OCI-LY1 (cell line): ENCODE measurements at regions not wholly inside any gene's neighbourhood (a gene's known extent, or its start where the extent isn't known, plus 50 kb on each side); places are given as distances from the start of the nearest gene placed in this dataset.

Source experiments
- EZH2 ChIP-seq: fragments of 200-600 bp; sonication (generic), shearing (Covaris generic); IDR thresholded peaks from 2 replicates; pipeline ENCODE4 v1.8.0; 2017; ENCODE audit warnings: borderline replicate concordance, mixed run types, mild to moderate bottlenecking, antibody characterized with exemption, low read length, moderate library complexity, mixed read lengths
- TF ChIP-seq, protein P1 (sequence below): fragments of 200-600 bp; sonication (generic), shearing (Covaris generic); IDR thresholded peaks from 2 replicates; pipeline ENCODE4 v1.5.1; 2017; ENCODE audit warnings: mild to moderate bottlenecking, antibody characterized with exemption, low read length, moderate library complexity, mixed read lengths

DNA sequence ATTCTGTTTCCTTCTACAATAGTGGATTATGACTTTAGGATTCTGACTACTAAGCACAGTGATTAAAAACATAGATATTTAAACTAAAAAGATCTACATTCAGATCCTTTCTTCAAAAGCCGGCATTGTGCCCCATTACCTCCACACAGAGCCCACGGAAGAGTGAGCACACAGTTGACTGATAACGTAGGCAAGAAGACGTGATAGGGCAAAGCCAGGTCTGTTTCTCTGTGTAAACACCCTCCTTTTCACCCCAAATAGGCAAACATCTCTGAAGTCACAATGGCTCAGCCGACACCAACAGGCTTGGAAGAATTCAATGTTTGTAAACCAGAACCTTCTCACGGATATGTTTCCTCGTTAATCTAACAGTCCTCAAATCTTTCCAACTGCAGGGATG, 302.9 kb downstream of the CMPK2 start:
- TF ChIP-seq, protein P1, sequence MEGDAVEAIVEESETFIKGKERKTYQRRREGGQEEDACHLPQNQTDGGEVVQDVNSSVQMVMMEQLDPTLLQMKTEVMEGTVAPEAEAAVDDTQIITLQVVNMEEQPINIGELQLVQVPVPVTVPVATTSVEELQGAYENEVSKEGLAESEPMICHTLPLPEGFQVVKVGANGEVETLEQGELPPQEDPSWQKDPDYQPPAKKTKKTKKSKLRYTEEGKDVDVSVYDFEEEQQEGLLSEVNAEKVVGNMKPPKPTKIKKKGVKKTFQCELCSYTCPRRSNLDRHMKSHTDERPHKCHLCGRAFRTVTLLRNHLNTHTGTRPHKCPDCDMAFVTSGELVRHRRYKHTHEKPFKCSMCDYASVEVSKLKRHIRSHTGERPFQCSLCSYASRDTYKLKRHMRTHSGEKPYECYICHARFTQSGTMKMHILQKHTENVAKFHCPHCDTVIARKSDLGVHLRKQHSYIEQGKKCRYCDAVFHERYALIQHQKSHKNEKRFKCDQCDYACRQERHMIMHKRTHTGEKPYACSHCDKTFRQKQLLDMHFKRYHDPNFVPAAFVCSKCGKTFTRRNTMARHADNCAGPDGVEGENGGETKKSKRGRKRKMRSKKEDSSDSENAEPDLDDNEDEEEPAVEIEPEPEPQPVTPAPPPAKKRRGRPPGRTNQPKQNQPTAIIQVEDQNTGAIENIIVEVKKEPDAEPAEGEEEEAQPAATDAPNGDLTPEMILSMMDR = no peak
- no peak for TF ChIP-seq EZH2
